ENCODE measurements at regions not wholly inside any gene's neighbourhood (a gene's known extent, or its start where the extent isn't known, plus 50 kb on each side); places are given as distances from the start of the nearest gene placed in this dataset.

GRCh38 chr2:598058-598802 lies 79.0 kb downstream of the TMEM18 start:
- peaks cover 0 to 57% of the 10 kb centered on the region in 2 experiments; a peak in 2 of 4 replicates for H3K4me1 ChIP-seq (ENCODE audit: control insufficient read depth in 1 of 2, insufficient read depth in 2 of 2, low read depth in 1 of 2, low read length in 1 of 2)
- H3K36me3 ChIP-seq (replicated peaks in 1 of 2; ENCODE audit: control insufficient read depth in 1 of 2, insufficient read depth in 2 of 2, low read length in 1 of 2): no peaks in the 10 kb centered on the region
- POLR2A ChIA-PET: no interaction called here
- no peak overlapping the region for H3K9ac ChIP-seq
- peak overlapping the region in 1 of 2 experiments; percentile 50; a peak in 2 of 4 replicates for H3K27ac ChIP-seq (ENCODE audit: low read depth in 2 of 2, low read length in 1 of 2)
- WGBS (ENCODE audit: low lambda C conversion rate): 59% methylated on average over 17 of the region's 17 CpGs
- H3F3A ChIP-seq (replicated peaks; ENCODE audit: insufficient read depth): no peaks in the 10 kb centered on the region
- no peak overlapping the region for H3K4me3 ChIP-seq (ENCODE audit: low read depth in 2 of 2, low read length in 1 of 2)
- TF ChIP-seq CHD2 (IDR thresholded peaks at IDR 0.05; ENCODE audit: low read length, partially characterized antibody): no peak
- TF ChIP-seq TEAD4 (IDR thresholded peaks at IDR 0.05; ENCODE audit: borderline replicate concordance, insufficient read depth): no peak
- no peak for TF ChIP-seq SMC3 (IDR thresholded peaks at IDR 0.05; ENCODE audit: low read depth, low read length)
- TF ChIP-seq GATA2 (CRISPR knock-in tag; IDR thresholded peaks at IDR 0.05): 0 out of 2 replicates have a peak, but pooled peaks have one; percentile 8
- no peak for TF ChIP-seq ELF1 (IDR thresholded peaks at IDR 0.05)
- no peak overlapping the region for H3K4me2 ChIP-seq
- no peaks in the 10 kb centered on the region for H3K9me3 ChIP-seq
- CTCF ChIA-PET: no interaction called here
- no peaks in the 10 kb centered on the region for H3K9me2 ChIP-seq
- H4K20me1 ChIP-seq (ENCODE audit: insufficient read depth): no peaks in the 10 kb centered on the region
- no peak for DNase-seq
- no peak overlapping the region for H2AFZ ChIP-seq (ENCODE audit: low read depth)
- H3K27me3 ChIP-seq (ENCODE audit: insufficient read depth): no peaks in the 10 kb centered on the region
- H3K79me2 ChIP-seq (ENCODE audit: insufficient read depth): no peaks in the 10 kb centered on the region

- H3K4me1 ChIP-seq (ENCODE audit: control insufficient read depth in 1 of 2, insufficient read depth in 2 of 2, low read depth in 1 of 2, low read length in 1 of 2): peaks cover 0 to 58% of the 10 kb centered on the region in 2 experiments; a peak in 2 of 4 replicates
- peak overlapping the region in 1 of 2 experiments; percentile 98; a peak in 2 of 4 replicates for H3K27ac ChIP-seq (ENCODE audit: low read depth in 2 of 2, low read length in 1 of 2)
- H3K79me2 ChIP-seq (ENCODE audit: insufficient read depth): no peaks in the 10 kb centered on the region
- H3K27me3 ChIP-seq (ENCODE audit: insufficient read depth): no peaks in the 10 kb centered on the region
- H4K20me1 ChIP-seq (ENCODE audit: insufficient read depth): no peaks in the 10 kb centered on the region
- WGBS (ENCODE audit: low lambda C conversion rate): 25% methylated on average over 13 of the region's 13 CpGs
- no peaks in the 10 kb centered on the region for H3K9me2 ChIP-seq
- POLR2A ChIA-PET: interaction anchor here (0.6 kb wide), 1 partner anchor 338 kb away, joined by 4 read pairs; no protein-coding TSS in a partner anchor
- CTCF ChIA-PET: interaction anchor here (0.5 to 2.1 kb wide), 14 partner anchors 10 to 154 kb away, joined by 3 to 16 read pairs (median 3); no protein-coding TSS in a partner anchor
- H3K4me3 ChIP-seq (ENCODE audit: low read depth in 2 of 2, low read length in 1 of 2): no peak overlapping the region
- H3F3A ChIP-seq (replicated peaks; ENCODE audit: insufficient read depth): no peaks in the 10 kb centered on the region
- no peak overlapping the region for H3K4me2 ChIP-seq
- no peak overlapping the region for H3K9ac ChIP-seq
- DNase-seq: peak; percentile 86
- no peaks in the 10 kb centered on the region for H3K36me3 ChIP-seq (replicated peaks in 1 of 2; ENCODE audit: control insufficient read depth in 1 of 2, insufficient read depth in 2 of 2, low read length in 1 of 2)
- no peak overlapping the region for H2AFZ ChIP-seq (ENCODE audit: low read depth)
- H3K9me3 ChIP-seq: no peaks in the 10 kb centered on the region
- TF ChIP-seq TAF1 (IDR thresholded peaks at IDR 0.05; ENCODE audit: borderline replicate concordance, low read depth, low read length) (no peak), RAD21 (IDR thresholded peaks at IDR 0.05; ENCODE audit: low read length) (no peak; the same call in 1 of the 2 replicates), RXRA (IDR thresholded peaks at IDR 0.05; ENCODE audit: borderline replicate concordance, low read depth) (no peak), RCOR1 (IDR thresholded peaks at IDR 0.05; ENCODE audit: low read length) (no peak), TCF12 (IDR thresholded peaks at IDR 0.05) (no peak), JUND (IDR thresholded peaks at IDR 0.05) (no peak), MXI1 (IDR thresholded peaks at IDR 0.05; ENCODE audit: low read depth, low read length) (no peak; the same call in 1 of the 2 replicates), POLR2AphosphoS5 (IDR thresholded peaks at IDR 0.05; ENCODE audit: low read depth, low read length) (no peak), EZH2phosphoT487 (IDR thresholded peaks at IDR 0.05; ENCODE audit: borderline replicate concordance, low read depth) (no peak), IRF3 (IDR thresholded peaks at IDR 0.05; ENCODE audit: low read depth, low read length) (no peak), RFX5 (IDR thresholded peaks at IDR 0.05; ENCODE audit: low read length) (no peak), CTCF (IDR thresholded peaks at IDR 0.05) (no peak), YY1 (IDR thresholded peaks at IDR 0.05; ENCODE audit: low read depth) (no peak), ELF1 (IDR thresholded peaks at IDR 0.05) (no peak), TEAD4 (IDR thresholded peaks at IDR 0.05; ENCODE audit: borderline replicate concordance, insufficient read depth) (no peak)
- TF ChIP-seq, protein P1, sequence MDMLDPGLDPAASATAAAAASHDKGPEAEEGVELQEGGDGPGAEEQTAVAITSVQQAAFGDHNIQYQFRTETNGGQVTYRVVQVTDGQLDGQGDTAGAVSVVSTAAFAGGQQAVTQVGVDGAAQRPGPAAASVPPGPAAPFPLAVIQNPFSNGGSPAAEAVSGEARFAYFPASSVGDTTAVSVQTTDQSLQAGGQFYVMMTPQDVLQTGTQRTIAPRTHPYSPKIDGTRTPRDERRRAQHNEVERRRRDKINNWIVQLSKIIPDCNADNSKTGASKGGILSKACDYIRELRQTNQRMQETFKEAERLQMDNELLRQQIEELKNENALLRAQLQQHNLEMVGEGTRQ (IDR thresholded peaks at IDR 0.05; ENCODE audit: borderline replicate concordance, low read depth, low read length): no peak
- TF ChIP-seq, protein P2, sequence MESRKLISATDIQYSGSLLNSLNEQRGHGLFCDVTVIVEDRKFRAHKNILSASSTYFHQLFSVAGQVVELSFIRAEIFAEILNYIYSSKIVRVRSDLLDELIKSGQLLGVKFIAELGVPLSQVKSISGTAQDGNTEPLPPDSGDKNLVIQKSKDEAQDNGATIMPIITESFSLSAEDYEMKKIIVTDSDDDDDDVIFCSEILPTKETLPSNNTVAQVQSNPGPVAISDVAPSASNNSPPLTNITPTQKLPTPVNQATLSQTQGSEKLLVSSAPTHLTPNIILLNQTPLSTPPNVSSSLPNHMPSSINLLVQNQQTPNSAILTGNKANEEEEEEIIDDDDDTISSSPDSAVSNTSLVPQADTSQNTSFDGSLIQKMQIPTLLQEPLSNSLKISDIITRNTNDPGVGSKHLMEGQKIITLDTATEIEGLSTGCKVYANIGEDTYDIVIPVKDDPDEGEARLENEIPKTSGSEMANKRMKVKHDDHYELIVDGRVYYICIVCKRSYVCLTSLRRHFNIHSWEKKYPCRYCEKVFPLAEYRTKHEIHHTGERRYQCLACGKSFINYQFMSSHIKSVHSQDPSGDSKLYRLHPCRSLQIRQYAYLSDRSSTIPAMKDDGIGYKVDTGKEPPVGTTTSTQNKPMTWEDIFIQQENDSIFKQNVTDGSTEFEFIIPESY (IDR thresholded peaks at IDR 0.05; ENCODE audit: borderline replicate concordance, low read depth): no peak
These were observed 81.2 kb downstream of the TMEM18 start for GRCh38 chr2:595831-596592.
